ENCODE measurements at regions not wholly inside any gene's neighbourhood (a gene's known extent, or its start where the extent isn't known, plus 50 kb on each side); places are given as distances from the start of the nearest gene placed in this dataset.

- Histone ChIP-seq H3K9ac (ENCODE audit: low read length) (no peak overlapping the region), H3K27me3 (ENCODE audit: low read length) (no peaks in the 10 kb centered on the region), H2AFZ (ENCODE audit: low read depth, low read length, severe bottlenecking) (no peak overlapping the region), H3K4me2 (ENCODE audit: low read depth, low read length, poor library complexity, severe bottlenecking) (no peak overlapping the region), H3K27ac (ENCODE audit: low read depth, low read length) (no peak overlapping the region), H3K4me3 (ENCODE audit: insufficient read depth, low read length, poor library complexity, severe bottlenecking) (no peak overlapping the region), H3K9me3 (ENCODE audit: insufficient read depth, low read length) (no peaks in the 10 kb centered on the region), H3F3A (ENCODE audit: insufficient read depth) (no peaks in the 10 kb centered on the region), H3K9me2 (replicated peaks; ENCODE audit: insufficient read depth, low read length) (no peaks in the 10 kb centered on the region), H3K79me2 (ENCODE audit: insufficient read depth, low read length) (no peaks in the 10 kb centered on the region), H3K36me3 (ENCODE audit: low read length) (no peaks in the 10 kb centered on the region), H4K20me1 (ENCODE audit: low read depth, low read length) (no peaks in the 10 kb centered on the region)
- TF ChIP-seq EZH2phosphoT487 (conservative IDR thresholded peaks at IDR 0.05; ENCODE audit: low read length): no peak
- TF ChIP-seq CTCF (IDR thresholded peaks at IDR 0.05; ENCODE audit: insufficient read depth, low read length, poor library complexity, severe bottlenecking): no peak
These were observed 416.8 kb downstream of the SLC16A7 start for GRCh38 chr12:60012659-60013058.

- H3K9me3 ChIP-seq (ENCODE audit: insufficient read depth, low read length): no peaks in the 10 kb centered on the region
- H3K27ac ChIP-seq (ENCODE audit: low read depth, low read length): no peak overlapping the region
- no peak overlapping the region for H2AFZ ChIP-seq (ENCODE audit: low read depth, low read length, severe bottlenecking)
- H3K4me3 ChIP-seq (ENCODE audit: insufficient read depth, low read length, poor library complexity, severe bottlenecking): no peak overlapping the region
- H3K4me2 ChIP-seq (ENCODE audit: low read depth, low read length, poor library complexity, severe bottlenecking): no peak overlapping the region
- no peaks in the 10 kb centered on the region for H3K79me2 ChIP-seq (ENCODE audit: insufficient read depth, low read length)
- no peaks in the 10 kb centered on the region for H3F3A ChIP-seq (ENCODE audit: insufficient read depth)
- no peaks in the 10 kb centered on the region for H3K27me3 ChIP-seq (ENCODE audit: low read length)
- TF ChIP-seq EZH2phosphoT487 (conservative IDR thresholded peaks at IDR 0.05; ENCODE audit: low read length): no peak
- TF ChIP-seq CTCF (IDR thresholded peaks at IDR 0.05; ENCODE audit: insufficient read depth, low read length, poor library complexity, severe bottlenecking): no peak
- no peaks in the 10 kb centered on the region for H3K36me3 ChIP-seq (ENCODE audit: low read length)
- H3K9me2 ChIP-seq (replicated peaks; ENCODE audit: insufficient read depth, low read length): no peaks in the 10 kb centered on the region
- H3K9ac ChIP-seq (ENCODE audit: low read length): no peak overlapping the region
- H4K20me1 ChIP-seq (ENCODE audit: low read depth, low read length): no peaks in the 10 kb centered on the region
These were observed 418.6 kb downstream of the SLC16A7 start for GRCh38 chr12:60014436-60014835.

- no peak overlapping the region for H3K4me2 ChIP-seq (ENCODE audit: low read depth, low read length, poor library complexity, severe bottlenecking)
- no peaks in the 10 kb centered on the region for H3K9me3 ChIP-seq (ENCODE audit: insufficient read depth, low read length)
- no peaks in the 10 kb centered on the region for H4K20me1 ChIP-seq (ENCODE audit: low read depth, low read length)
- H3K27me3 ChIP-seq (ENCODE audit: low read length): no peaks in the 10 kb centered on the region
- H3K79me2 ChIP-seq (ENCODE audit: insufficient read depth, low read length): no peaks in the 10 kb centered on the region
- H3K27ac ChIP-seq (ENCODE audit: low read depth, low read length): no peak overlapping the region
- no peaks in the 10 kb centered on the region for H3K9me2 ChIP-seq (replicated peaks; ENCODE audit: insufficient read depth, low read length)
- H3K4me3 ChIP-seq (ENCODE audit: insufficient read depth, low read length, poor library complexity, severe bottlenecking): no peak overlapping the region
- H3F3A ChIP-seq (ENCODE audit: insufficient read depth): no peaks in the 10 kb centered on the region
- no peak overlapping the region for H2AFZ ChIP-seq (ENCODE audit: low read depth, low read length, severe bottlenecking)
- no peak overlapping the region for H3K9ac ChIP-seq (ENCODE audit: low read length)
- H3K36me3 ChIP-seq (ENCODE audit: low read length): no peaks in the 10 kb centered on the region
- TF ChIP-seq CTCF (IDR thresholded peaks at IDR 0.05; ENCODE audit: insufficient read depth, low read length, poor library complexity, severe bottlenecking): no peak
- TF ChIP-seq EZH2phosphoT487 (conservative IDR thresholded peaks at IDR 0.05; ENCODE audit: low read length): no peak
These were observed 424.2 kb downstream of the SLC16A7 start for GRCh38 chr12:60020068-60020467.
